SU-DHL-6 (cell line): ENCODE measurements at regions not wholly inside any gene's neighbourhood (a gene's known extent, or its start where the extent isn't known, plus 50 kb on each side); places are given as distances from the start of the nearest gene placed in this dataset.

Experiments used
- EZH2phosphoT487 ChIP-seq: fragments of 200-600 bp; sonication (generic), shearing (Covaris generic); conservative IDR thresholded peaks from 2 replicates; pipeline ENCODE4 v1.6.1; 2018; ENCODE audit warnings: mild to moderate bottlenecking, antibody characterized with exemption, low read length, moderate library complexity, mixed read lengths
- TF ChIP-seq, protein P1 (sequence below): fragments of 200-600 bp; sonication (generic); IDR thresholded peaks from one replicate; pipeline ENCODE4 v1.5.1; 2017; ENCODE audit warnings: antibody characterized with exemption, mild to moderate bottlenecking, low read length, moderate library complexity; ENCODE audit not compliant: insufficient read depth, poor library complexity, severe bottlenecking

DNA sequence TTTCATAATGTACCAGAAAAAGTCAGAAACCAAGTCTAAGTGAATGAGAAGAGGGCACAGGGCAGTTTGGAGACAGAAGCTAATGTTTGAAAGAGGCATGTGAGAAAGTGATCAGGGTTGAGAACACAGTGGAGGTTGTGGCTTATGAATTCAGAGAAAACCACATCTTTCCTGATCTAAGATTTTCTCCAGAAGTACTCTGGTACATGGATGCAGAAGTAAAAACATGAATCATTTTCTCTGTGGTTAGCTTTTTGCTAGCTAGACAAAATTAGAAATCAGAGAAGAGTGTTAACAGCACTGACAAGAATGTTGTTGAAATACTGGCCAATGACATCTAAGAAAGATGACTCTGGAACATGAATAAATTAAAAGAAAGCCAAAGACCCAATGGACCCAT is 541.1 kb downstream of the DNAH5 start:
- TF ChIP-seq, protein P1, sequence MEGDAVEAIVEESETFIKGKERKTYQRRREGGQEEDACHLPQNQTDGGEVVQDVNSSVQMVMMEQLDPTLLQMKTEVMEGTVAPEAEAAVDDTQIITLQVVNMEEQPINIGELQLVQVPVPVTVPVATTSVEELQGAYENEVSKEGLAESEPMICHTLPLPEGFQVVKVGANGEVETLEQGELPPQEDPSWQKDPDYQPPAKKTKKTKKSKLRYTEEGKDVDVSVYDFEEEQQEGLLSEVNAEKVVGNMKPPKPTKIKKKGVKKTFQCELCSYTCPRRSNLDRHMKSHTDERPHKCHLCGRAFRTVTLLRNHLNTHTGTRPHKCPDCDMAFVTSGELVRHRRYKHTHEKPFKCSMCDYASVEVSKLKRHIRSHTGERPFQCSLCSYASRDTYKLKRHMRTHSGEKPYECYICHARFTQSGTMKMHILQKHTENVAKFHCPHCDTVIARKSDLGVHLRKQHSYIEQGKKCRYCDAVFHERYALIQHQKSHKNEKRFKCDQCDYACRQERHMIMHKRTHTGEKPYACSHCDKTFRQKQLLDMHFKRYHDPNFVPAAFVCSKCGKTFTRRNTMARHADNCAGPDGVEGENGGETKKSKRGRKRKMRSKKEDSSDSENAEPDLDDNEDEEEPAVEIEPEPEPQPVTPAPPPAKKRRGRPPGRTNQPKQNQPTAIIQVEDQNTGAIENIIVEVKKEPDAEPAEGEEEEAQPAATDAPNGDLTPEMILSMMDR, result no peak
- no peak for TF ChIP-seq EZH2phosphoT487
